ENCODE measurements at regions not wholly inside any gene's neighbourhood (a gene's known extent, or its start where the extent isn't known, plus 50 kb on each side); places are given as distances from the start of the nearest gene placed in this dataset.

GRCh38 chr6:44007818-44008621 lies 119.2 kb downstream of the MRPL14 start:
- TF ChIP-seq CTCF (IDR thresholded peaks at IDR 0.05; ENCODE audit: insufficient read depth, low read length), result no peak
- TF ChIP-seq POLR2AphosphoS5 (IDR thresholded peaks at IDR 0.05; ENCODE audit: low read depth), result no peak
- TF ChIP-seq SPI1 (IDR thresholded peaks at IDR 0.05; ENCODE audit: borderline replicate concordance, low read depth), result no peak
